Adrenal gland (tissue), 5 donors: ENCODE measurements at regions not wholly inside any gene's neighbourhood (a gene's known extent, or its start where the extent isn't known, plus 50 kb on each side); places are given as distances from the start of the nearest gene placed in this dataset.

Experiments used
- CTCF ChIP-seq, 6 experiments: fragments of 450-650 bp in 4 of 6; fragments of 200-600 bp in 2 of 6; sonication (generic) in 1 of 6; IDR thresholded peaks; 1 replicate in 5 of 6; 2 replicates in 1 of 6; pipeline versions ENCODE4 v1.5.1 to v1.8.0; 2016 to 2021; ENCODE audit warnings: antibody characterized with exemption in 6 of 6, mild to moderate bottlenecking in 2 of 6, moderate library complexity in 1 of 6
- POLR2A ChIP-seq, 2 donors: fragments of 450-650 bp; IDR thresholded peaks; one replicate each; pipeline ENCODE4 v1.6.1; 2017; ENCODE audit warnings: antibody characterized with exemption in 2 of 2, mild to moderate bottlenecking in 2 of 2, moderate library complexity in 1 of 2
- donor health status: DM: no; HTN: no; CAD: no.

- TF ChIP-seq CTCF (IDR thresholded peaks at IDR 0.05) (no peak), POLR2A (IDR thresholded peaks at IDR 0.05) (no peak)
These were observed 102.3 kb upstream of the TPM1 start for GRCh38 chr15:62940093-62940754.
